HG02759 (cell line): ENCODE measurements at regions not wholly inside any gene's neighbourhood (a gene's known extent, or its start where the extent isn't known, plus 50 kb on each side); places are given as distances from the start of the nearest gene placed in this dataset.
"Not testable (repeated sequence)": the region's sequence is repeated elsewhere in the genome, so short reads cannot be mapped to it uniquely, and the experiment has no call there.

Source experiments
- ATAC-seq: cut with Tn5 transposase; IDR thresholded peaks from one replicate; pipeline ENCODE4 v1.9.1; 2021; ENCODE audit warnings: mild to moderate bottlenecking, moderate library complexity; ENCODE audit not compliant: unreplicated experiment

- ATAC-seq = not testable (repeated sequence)
Measured at GRCh38 chr1:157294387-157295145, 156.4 kb upstream of the ETV3 start.

GRCh38 chr1:157292809-157293564 is 154.8 kb upstream of the ETV3 start:
- ATAC-seq = no peak

GRCh38 chr1:157292302-157292701 is 154.1 kb upstream of the ETV3 start:
- no peak for ATAC-seq

- no peak for ATAC-seq
Measured at GRCh38 chr1:157291083-157291482, 152.9 kb upstream of the ETV3 start.

- no peak for ATAC-seq
Measured at GRCh38 chr1:157289424-157290105, 151.4 kb upstream of the ETV3 start.

GRCh38 chr1:157288996-157289395 is 150.8 kb upstream of the ETV3 start:
- no peak for ATAC-seq

- ATAC-seq = no peak
Measured at GRCh38 chr1:157288492-157288891, 150.3 kb upstream of the ETV3 start.

GRCh38 chr1:157288006-157288405 is 149.8 kb upstream of the ETV3 start:
- no peak for ATAC-seq

- ATAC-seq = no peak
Measured at GRCh38 chr1:157287462-157287861, 149.3 kb upstream of the ETV3 start.

GRCh38 chr1:157286646-157287420 is 148.6 kb upstream of the ETV3 start:
- no peak for ATAC-seq

GRCh38 chr1:157286096-157286495 is 147.9 kb upstream of the ETV3 start:
- ATAC-seq = no peak

- ATAC-seq = no peak
Measured at GRCh38 chr1:157284451-157284850, 146.3 kb upstream of the ETV3 start.

GRCh38 chr1:157279802-157280140 is 141.6 kb upstream of the ETV3 start:
- ATAC-seq = no peak

GRCh38 chr1:157279138-157279801 is 141.1 kb upstream of the ETV3 start:
- no peak for ATAC-seq

GRCh38 chr1:157278383-157279137 is 140.4 kb upstream of the ETV3 start:
- ATAC-seq = no peak

- ATAC-seq = no peak
Measured at GRCh38 chr1:157277913-157278312, 139.7 kb upstream of the ETV3 start.

GRCh38 chr1:157277281-157277680 is 139.1 kb upstream of the ETV3 start:
- no peak for ATAC-seq

GRCh38 chr1:157274698-157275534 is 136.7 kb upstream of the ETV3 start:
- ATAC-seq = no peak
